ENCODE measurements at regions not wholly inside any gene's neighbourhood (a gene's known extent, or its start where the extent isn't known, plus 50 kb on each side); places are given as distances from the start of the nearest gene placed in this dataset.

DNA sequence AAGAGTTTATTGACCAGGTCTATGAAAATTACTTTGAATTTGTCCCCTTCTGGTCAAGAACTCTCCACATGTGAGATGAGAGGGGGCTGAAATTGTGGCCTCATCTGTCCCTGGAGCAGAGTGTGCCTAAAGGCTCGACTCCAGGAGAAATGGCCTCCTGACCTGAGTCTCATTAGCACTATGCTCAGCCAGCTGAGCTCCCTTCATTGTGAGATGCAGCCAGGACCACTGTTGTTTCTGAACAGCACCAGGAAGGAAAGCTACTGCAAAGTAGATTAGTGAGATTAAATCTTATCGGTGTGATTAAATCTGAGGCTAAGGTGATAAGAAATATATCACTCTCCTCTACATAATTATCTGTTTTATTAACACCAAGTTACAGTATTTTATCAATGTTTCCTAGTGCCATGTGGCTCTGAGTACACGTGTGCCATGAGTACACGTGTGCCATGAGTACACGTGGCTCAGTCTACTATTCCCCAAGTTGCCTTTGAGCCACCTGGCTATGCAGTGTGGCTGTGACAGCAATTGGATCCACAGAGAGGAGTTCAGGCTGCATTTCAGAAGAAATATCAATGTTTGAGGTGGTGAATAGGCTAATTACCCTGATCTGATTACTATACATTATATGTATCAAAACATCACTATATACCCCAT, 126.9 kb downstream of the IPMK start:
- DNase-seq (ENCODE audit: low spot score), result no peak

- DNase-seq (ENCODE audit: low spot score), result no peak
These were observed 127.6 kb downstream of the IPMK start for GRCh38 chr10:58140054-58140453.

- no peak for DNase-seq (ENCODE audit: low spot score)
These were observed 129.9 kb downstream of the IPMK start for GRCh38 chr10:58137813-58138212.

DNA sequence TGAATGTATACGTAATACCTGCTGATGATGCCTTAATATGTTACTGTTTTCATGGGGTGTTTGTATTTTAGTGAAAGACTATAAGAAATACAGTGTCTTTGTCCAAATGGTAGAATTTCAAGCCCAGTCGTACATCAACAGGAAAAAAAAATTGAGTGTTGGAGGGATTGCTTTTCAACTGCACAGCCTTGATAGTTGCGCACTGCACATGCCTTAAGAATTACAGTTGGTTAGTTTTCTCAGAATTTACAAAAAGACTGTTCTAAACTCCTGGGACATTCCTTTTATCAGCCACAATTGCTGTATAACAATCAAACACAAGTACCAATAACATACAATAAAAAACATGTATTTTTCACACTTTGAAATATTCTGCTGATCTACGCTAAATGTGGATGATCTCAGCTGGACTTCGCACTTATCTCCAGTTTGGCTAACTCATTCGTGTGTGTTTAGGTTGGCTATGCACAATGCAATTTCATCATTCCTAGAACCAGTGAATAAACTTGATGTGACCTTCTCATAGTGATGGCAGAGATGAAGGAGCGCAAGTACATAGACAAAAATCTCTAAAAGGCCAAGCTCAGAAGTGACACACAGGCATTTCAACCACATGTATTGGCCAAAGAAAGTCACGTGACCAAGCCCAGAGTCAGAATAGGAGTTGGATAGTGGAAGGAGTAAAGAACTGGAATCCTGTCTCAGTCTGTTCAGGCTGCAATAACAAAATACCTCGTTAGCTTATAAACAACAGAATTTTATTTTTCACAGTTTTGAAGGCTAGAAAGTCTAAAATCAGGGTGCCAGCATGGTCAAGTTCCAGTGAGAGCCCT, 152.3 kb downstream of the IPMK start:
- no peak for DNase-seq (ENCODE audit: low spot score)

- no peak for DNase-seq (ENCODE audit: low spot score)
These were observed 158.0 kb downstream of the IPMK start for GRCh38 chr10:58109731-58110130.

DNA sequence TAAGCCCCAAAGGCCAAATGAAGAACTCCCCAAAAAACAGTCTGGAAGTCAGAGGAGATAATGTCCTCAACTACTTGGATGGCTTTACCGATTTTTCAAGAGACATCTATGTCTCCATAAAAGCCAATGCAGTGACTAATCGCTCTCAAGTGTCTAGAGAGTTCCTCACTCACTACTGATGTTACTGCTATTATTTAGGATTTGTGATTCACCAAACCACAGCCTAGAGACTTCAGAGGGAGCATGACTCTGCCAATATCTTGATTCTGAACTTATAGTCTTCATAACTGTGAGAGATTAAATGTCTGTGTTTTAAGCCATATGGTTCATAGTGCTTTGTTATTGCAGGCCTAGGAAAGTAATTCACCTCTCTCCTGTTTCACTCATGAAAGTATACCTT, 160.2 kb downstream of the IPMK start:
- DNase-seq (ENCODE audit: low spot score), result no peak

DNA sequence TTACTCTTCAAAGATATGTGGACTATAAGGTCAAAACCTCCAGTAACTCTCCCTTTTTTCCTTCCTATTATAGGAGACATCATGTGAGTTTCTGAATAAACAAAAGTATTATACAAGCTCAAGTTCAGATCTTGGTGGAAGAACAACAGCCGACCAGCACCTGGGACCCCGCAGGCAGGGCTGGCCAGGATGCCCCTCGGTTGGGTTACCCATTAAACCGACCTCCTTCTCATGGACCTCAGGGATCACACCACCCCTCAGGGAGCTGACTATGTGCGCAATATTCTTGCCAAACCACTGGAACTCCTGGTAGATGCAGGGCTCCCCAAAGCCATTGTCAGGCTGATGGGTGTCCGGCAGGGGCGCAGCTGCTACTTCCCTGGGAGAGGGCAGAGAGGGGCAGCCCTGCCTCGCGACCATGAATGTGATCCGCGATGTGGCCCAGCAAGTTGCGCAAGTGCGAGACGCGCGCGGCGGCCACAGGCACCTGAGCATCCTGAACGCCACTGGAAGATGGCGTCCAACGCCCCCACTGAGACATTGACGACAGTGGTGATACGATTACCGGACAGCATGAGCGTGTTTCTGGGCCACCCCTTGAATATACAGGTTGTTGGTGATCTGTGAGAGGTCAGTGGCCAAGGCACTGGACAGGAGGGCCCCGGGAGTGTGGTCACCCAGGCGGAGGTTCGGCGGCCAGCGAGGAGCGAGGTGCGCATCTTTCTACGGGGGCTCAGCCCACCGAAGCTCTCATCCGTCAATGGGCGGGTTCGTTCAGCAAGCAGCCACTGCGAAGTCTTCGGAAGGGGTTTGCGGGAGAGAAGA, 161.3 kb downstream of the IPMK start:
- no peak for DNase-seq (ENCODE audit: low spot score)

DNA sequence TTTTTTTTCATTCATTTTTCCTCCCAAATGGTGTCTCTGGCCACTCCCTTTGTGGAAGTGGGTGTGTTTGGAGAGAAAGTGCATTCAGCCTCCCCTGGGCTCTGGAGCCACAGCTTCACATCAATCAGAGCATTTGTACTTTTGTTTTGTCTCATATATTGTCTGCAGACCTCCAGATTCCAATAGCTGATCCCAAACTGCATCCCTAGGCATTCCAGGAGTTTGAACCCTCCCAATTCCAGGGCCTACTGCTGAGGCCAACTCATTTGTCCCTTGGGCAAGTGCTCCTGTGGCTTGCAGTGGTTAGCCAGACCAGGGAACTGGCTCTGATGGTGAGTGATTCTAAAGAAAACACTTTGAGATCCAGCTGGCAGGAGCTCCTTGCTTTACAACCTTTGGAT, 163.3 kb downstream of the IPMK start:
- no peak for DNase-seq (ENCODE audit: low spot score)

- DNase-seq (ENCODE audit: low spot score), result no peak
These were observed 164.8 kb downstream of the IPMK start for GRCh38 chr10:58102897-58103296.

DNA sequence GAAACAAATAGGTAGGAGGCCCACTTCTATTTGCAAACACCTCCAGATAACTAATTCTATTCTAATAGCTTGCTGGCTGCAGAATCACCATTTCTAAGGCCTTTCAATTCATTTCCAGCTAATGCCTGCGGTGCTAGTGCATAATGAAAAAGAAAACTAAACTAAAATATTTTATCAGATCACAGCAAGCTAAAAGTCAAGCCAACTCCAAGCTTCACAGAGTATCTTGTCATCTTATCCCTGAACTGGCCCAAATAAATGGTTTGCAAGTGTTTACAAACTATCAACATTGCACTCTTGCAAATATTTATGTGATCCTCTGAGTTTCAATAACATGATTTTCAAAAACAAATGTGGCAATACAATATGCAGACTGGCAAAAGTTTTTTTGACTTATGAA, 166.0 kb downstream of the IPMK start:
- DNase-seq (ENCODE audit: low spot score), result no peak

DNA sequence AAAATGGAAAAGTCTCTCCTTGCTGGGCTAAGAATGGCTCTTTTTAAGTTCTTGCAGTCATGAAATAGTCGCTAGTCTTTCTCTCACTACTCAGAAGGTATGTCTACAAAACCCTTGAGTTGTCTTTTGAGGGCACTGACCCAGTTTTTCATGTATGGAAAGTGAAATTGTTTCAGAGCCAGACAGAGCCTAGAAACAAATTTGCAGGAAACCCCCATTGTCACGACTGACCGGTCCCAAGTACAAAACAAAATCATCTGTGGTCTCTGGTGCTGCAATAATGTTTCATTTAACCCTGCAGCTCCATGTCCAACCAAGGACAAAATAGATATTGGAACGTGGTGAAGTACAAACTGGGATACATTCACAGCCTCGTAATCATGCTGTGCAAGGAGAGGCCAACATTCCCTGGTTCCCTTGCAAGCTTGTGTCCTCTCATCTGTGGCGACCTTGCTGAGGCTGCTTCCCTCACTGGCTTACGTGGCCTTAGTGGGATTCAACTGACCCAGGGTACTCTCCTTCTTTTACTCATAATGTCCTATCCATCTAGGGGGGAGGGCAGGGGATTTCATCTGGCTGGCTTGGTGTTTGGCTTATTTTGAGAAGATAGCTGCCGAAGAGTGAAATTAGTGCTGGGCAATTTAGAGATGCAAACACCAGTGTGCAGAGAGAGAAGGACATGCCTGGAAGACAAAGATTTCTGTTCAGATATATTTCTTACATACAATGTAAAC, 172.5 kb downstream of the IPMK start:
- no peak for DNase-seq (ENCODE audit: low spot score)

DNA sequence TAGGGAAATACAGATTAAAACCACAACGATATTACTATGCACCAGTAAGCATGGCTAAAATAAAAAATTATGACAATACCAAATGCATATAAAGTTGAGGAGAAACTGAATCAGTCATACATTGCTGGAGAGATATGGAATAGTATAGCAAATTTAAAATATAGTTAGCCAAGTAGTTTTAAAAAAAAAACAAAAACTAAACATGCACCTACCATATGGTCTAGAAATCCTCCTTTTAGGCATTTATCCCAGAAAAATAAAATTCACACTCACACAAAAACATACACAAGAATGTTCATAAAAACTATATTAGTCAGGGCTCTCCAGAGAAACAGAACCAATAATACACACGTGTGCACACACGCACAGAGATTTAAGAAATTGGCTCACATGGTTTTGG, 175.8 kb downstream of the IPMK start:
- DNase-seq (ENCODE audit: low spot score), result no peak

- DNase-seq (ENCODE audit: low spot score), result no peak
These were observed 178.0 kb downstream of the IPMK start for GRCh38 chr10:58089739-58090138.

DNA sequence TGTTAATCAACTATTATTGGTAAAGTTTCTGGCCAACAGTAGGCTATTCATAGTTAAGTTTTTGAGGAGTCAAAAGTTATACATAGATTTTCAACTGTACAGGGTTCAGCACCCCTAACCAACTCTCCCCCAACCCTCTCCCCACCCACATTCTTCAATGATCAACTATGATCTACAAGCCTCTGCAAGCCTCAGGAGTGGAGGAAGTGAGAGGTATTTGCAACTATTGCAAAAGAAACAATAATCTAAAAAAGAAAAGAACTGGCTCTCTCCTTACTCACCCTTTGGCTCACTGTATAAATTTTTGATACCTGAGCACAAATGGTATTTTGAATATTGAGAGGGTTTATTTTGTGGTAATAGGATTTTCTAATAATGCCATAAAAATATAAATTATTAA, 179.8 kb downstream of the IPMK start:
- DNase-seq (ENCODE audit: low spot score), result no peak

DNA sequence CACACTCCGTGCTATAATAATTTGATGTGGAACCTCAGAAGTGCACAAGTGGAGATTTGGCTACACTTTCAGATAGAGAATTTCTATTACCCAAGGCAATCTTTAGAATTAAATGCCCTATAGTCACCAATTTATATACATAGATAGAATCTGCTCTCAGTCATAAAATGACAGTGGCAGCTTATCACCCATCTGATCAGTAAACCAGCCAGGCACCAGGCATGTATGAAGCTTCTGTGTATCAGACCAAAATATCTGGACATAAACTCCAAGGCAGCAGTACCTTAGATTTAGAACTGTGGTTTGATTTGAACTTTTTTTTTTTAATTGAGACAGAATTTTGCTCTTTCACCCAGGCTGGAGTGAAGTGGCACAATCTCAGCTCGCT, 180.9 kb downstream of the IPMK start:
- no peak for DNase-seq (ENCODE audit: low spot score)

DNA sequence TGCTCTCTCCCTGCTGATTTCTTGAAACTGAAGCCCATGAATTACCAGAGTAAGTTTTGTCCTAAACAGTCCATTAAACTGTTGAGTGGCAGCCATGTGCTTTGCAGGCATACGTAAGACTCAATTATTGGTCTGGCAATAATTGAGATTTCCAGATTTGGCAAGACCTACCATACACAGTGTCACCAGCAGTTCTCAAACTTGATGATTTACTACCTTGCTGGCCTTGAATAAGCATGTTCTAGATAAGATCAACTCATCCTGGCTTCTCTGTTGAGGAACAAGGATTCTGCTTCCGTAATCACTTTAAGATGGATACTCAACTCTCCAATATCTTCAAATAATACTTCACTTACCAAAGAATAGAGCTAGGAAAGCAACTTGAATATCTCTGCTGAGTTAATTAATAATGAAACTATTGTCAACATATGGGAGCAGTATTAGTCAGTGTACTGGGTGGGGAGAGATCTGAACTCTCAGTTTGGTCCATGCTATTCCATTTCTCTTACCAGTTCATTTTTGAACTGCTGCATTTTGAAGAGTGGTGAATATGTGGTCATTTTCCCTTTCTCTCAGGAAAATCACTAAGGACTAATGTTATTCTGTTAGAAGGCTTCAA, 181.4 kb downstream of the IPMK start:
- no peak for DNase-seq (ENCODE audit: low spot score)

DNA sequence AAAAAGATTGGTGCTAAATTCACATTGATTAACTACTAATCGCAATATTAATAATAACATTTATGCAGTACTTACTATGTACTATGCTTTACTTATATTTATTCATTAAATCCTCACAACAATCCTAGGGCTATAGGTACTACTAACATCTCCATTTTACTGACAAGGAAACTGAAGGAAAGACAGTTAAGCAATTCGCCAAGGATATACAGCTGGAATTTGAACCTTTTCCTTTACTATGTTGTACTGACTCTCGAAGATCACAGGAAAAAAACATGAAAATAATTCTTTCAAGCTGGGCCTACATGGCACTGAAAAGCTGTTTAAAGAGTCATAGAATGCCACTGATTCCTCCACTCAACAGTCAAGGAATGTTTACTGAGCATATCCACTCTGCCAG, 185.4 kb downstream of the IPMK start:
- DNase-seq (ENCODE audit: low spot score), result no peak

DNA sequence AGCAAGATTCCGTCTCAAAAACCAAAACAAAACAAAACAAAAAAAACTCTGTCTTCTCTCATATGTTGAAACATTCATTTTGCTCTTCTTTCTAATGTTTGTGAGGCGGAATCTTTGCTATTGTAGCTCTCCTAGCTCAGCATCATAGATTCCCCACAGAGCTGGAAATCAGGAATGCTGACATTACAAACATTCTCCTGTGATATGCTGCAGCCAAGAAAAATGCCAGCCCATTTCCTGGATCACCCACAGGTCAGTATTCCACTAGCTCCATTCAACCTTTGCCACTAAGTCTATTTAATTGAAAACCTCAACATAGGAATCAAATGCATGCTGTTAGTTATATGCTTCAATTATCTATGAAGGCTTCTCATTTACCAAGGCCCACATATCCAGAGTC, 186.3 kb downstream of the IPMK start:
- DNase-seq (ENCODE audit: low spot score), result no peak

GRCh38 chr10:58079461-58079860, 188.2 kb downstream of the IPMK start:
- DNase-seq (ENCODE audit: low spot score), result no peak

GRCh38 chr10:58072634-58073033, 195.1 kb downstream of the IPMK start:
- no peak for DNase-seq (ENCODE audit: low spot score)

- DNase-seq (ENCODE audit: low spot score), result no peak
These were observed 196.7 kb downstream of the IPMK start for GRCh38 chr10:58070956-58071355.

DNA sequence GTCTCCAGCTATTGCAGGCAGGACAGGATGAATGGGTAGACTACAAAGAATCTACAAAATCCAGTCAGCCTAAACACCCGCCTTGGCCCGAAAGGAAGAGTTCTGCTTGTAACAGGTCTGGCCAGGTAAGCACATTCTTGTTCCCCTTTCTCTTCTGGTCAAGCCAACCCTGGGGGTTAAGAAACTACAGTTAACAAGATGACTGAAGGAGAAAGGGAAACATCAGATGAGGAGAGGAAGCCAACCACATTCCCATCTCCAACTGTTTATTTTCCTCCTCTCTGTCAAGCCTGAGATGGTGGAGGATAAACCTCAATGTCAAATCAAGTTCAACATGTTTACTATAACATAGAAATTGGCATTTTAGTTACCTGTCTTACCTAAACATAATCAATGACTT, 198.9 kb downstream of the IPMK start:
- no peak for DNase-seq (ENCODE audit: low spot score)

All from ureter (tissue), 1 donor.